ENCODE measurements at regions not wholly inside any gene's neighbourhood (a gene's known extent, or its start where the extent isn't known, plus 50 kb on each side); places are given as distances from the start of the nearest gene placed in this dataset.
"Not testable (repeated sequence)": the region's sequence is repeated elsewhere in the genome, so short reads cannot be mapped to it uniquely, and the experiment has no call there.

DNA sequence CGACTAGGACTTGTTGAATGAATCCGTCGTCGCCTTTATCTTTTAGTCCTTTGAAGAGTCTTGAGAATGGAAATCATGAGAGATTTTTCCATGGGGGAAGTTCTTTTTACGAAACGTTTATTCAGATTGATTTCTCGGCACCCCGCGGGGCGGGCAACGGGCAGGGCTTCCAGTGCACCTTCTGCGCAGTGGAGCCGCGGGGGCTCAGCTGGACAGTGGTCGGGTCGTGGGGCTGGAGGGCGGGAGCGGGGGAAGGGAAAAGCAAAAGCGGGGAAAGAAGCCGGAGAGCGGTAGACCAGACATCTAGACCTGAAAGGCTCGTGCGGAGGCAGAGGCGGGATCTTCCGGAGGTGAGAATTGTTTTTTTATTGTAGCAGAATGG, 103.0 kb downstream of the NBPF11 start:
- H3K4me1 Mint-ChIP-seq (ENCODE audit: low read depth); H3K27ac Mint-ChIP-seq; H3K9me3 Mint-ChIP-seq; H3K36me3 Mint-ChIP-seq (ENCODE audit: low read depth): not testable (repeated sequence)
- H3K27me3 Mint-ChIP-seq (ENCODE audit: low read depth): peaks cover 14% of the 10 kb centered on the region
- H3K4me3 Mint-ChIP-seq: peak overlapping the region; percentile 70

DNA sequence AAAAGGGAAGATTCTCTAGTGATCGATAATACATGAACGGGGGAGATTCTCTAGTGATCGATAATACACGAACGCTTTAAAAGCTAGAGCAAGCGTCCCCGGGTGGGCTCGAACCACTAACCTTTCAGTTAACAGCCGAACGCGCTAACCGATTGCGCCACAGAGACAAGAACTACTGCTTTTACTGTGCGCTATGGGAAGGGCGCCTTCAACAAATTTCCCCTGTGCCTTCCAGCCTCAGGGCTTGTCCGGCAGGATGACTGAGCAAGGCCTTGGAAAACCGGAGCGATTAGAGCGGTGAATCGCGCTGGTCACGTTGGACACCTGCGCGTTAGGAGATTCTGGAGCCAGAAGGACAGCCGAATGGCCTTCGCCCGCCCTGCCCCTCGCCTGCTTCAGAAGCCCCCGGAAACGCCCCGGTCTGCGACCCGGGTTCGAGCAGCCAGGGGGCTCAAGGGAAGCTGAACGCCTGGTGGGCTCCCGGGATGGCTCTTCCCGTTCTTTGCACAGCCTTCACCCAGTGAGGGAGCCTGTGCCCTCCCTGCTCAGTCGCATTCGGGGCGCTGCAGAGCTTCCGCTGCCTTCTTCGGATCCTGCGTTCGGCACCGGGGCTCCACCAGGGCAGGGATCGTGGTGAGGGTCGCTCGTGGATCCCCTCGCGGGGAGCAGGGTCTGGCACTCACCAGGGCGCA, 103.5 kb downstream of the NBPF11 start:
- H3K4me1 Mint-ChIP-seq (ENCODE audit: low read depth); H3K27ac Mint-ChIP-seq; H3K9me3 Mint-ChIP-seq; H3K36me3 Mint-ChIP-seq (ENCODE audit: low read depth): not testable (repeated sequence)
- peak overlapping the region; percentile 70 for H3K4me3 Mint-ChIP-seq
- H3K27me3 Mint-ChIP-seq (ENCODE audit: low read depth): peaks cover 14% of the 10 kb centered on the region

DNA sequence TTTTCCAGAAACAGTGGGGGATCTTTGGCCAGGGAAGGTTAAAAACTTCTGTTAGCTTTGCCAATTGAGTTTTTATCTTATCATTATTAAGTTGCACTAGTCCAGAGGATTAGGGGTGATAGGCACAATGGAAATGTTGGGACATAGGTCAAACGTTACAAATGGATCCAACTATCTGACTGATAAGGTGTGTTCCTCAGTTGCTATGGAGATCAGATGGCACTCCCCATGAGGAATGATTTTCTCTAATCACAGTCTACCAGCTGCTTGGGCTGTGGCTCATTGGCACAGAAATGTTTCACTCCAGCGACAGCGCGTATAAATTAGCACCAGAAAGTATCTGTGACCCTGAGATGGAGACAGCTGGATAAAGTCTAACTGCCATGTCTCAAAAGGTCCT, 106.2 kb downstream of the NBPF11 start:
- not testable (repeated sequence) for H3K4me1 Mint-ChIP-seq (ENCODE audit: low read depth); H3K4me3 Mint-ChIP-seq; H3K27ac Mint-ChIP-seq; H3K36me3 Mint-ChIP-seq (ENCODE audit: low read depth); H3K9me3 Mint-ChIP-seq
- H3K27me3 Mint-ChIP-seq (ENCODE audit: low read depth): peaks cover 14% of the 10 kb centered on the region

DNA sequence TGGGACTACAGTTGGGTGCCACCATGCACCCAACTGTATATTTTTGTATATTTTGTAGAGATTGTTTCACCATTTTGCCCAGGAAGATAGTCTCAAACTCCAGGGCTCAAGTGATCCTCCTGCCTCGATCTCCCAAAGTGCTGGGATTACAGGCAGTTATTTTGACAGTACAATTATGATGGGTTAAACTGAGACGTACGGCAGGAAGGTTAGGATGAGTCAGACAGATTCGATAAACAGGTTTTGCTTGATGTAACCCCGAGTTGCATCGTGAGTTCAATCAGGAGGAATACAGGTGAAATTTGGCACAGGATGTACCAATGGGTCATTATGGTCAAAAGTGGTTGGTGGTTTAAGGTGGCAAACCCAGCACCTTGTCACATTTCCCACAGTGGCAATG, 107.6 kb downstream of the NBPF11 start:
- H3K27me3 Mint-ChIP-seq (ENCODE audit: low read depth): peaks cover 14% of the 10 kb centered on the region
- not testable (repeated sequence) for H3K4me1 Mint-ChIP-seq (ENCODE audit: low read depth); H3K36me3 Mint-ChIP-seq (ENCODE audit: low read depth); H3K4me3 Mint-ChIP-seq; H3K27ac Mint-ChIP-seq; H3K9me3 Mint-ChIP-seq
